ENCODE measurements at regions not wholly inside any gene's neighbourhood (a gene's known extent, or its start where the extent isn't known, plus 50 kb on each side); places are given as distances from the start of the nearest gene placed in this dataset.

DNA sequence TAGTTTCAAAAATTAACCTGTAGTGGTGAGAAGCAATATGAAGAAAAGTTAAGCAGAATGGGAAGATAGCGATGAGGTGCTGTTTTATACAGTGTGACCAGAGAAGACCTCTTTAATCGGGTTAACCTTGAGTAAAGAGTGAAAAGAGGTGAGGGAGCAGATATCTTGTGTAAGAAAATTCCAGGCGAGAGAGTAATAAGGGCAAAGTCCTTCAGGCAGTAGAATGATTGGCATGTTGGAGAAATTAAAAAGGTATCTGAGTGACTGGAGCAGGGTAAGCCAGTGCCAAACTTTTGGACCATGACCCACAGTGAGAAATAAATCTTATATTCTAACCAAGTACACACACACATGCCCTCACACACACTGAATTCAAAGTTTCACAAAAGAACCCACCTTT lies 374.7 kb upstream of the LARGE1 start:
- TF ChIP-seq, protein P1, sequence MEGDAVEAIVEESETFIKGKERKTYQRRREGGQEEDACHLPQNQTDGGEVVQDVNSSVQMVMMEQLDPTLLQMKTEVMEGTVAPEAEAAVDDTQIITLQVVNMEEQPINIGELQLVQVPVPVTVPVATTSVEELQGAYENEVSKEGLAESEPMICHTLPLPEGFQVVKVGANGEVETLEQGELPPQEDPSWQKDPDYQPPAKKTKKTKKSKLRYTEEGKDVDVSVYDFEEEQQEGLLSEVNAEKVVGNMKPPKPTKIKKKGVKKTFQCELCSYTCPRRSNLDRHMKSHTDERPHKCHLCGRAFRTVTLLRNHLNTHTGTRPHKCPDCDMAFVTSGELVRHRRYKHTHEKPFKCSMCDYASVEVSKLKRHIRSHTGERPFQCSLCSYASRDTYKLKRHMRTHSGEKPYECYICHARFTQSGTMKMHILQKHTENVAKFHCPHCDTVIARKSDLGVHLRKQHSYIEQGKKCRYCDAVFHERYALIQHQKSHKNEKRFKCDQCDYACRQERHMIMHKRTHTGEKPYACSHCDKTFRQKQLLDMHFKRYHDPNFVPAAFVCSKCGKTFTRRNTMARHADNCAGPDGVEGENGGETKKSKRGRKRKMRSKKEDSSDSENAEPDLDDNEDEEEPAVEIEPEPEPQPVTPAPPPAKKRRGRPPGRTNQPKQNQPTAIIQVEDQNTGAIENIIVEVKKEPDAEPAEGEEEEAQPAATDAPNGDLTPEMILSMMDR (IDR thresholded peaks at IDR 0.05), result no peak
- no peak for TF ChIP-seq EZH2 (IDR thresholded peaks at IDR 0.05; ENCODE audit: borderline replicate concordance, insufficient read depth, low read depth, low read length, poor library complexity, severe bottlenecking)

Measured in B cell (primary cell).